ENCODE measurements at regions not wholly inside any gene's neighbourhood (a gene's known extent, or its start where the extent isn't known, plus 50 kb on each side); places are given as distances from the start of the nearest gene placed in this dataset.
"Not testable (repeated sequence)": the region's sequence is repeated elsewhere in the genome, so short reads cannot be mapped to it uniquely, and the experiment has no call there.

GRCh38 chr20:24417485-24417884 lies 51.9 kb upstream of the SYNDIG1 start:
- TF ChIP-seq KLF1 (tag; IDR thresholded peaks at IDR 0.05) = no peak
- TF ChIP-seq MCM7 (IDR thresholded peaks at IDR 0.05) = no peak
- TF ChIP-seq TRIM28 (IDR thresholded peaks at IDR 0.05) = no peak
- no peak for TF ChIP-seq CREB5 (CRISPR knock-in tag; IDR thresholded peaks at IDR 0.05)
- TF ChIP-seq NBN (IDR thresholded peaks at IDR 0.05; ENCODE audit: low read depth) = no peak
- TF ChIP-seq HOMEZ (CRISPR knock-in tag; IDR thresholded peaks at IDR 0.05) = no peak
- TF ChIP-seq TAF9B (IDR thresholded peaks at IDR 0.05; ENCODE audit: partially characterized antibody) = no peak
- no peak for TF ChIP-seq SMARCA4 (IDR thresholded peaks at IDR 0.05)
- no peak for TF ChIP-seq TARDBP (IDR thresholded peaks at IDR 0.05)
- no peak for TF ChIP-seq SP2 (IDR thresholded peaks at IDR 0.05; ENCODE audit: extremely low read depth, low read depth, low read length, poor library complexity, severe bottlenecking)
- no peak for TF ChIP-seq FUS (optimal IDR thresholded peaks at IDR 0.05; ENCODE audit: low read depth, low read length)
- no peak for TF ChIP-seq RFX1 (IDR thresholded peaks at IDR 0.05)
- TF ChIP-seq ZNF253 (CRISPR knock-in tag; conservative IDR thresholded peaks at IDR 0.05) = no peak
- H3K4me1 ChIP-seq (replicated peaks in 1 of 2; ENCODE audit: control insufficient read depth in 2 of 2, insufficient read depth in 2 of 2, low read length in 2 of 2) = no peaks in the 10 kb centered on the region; a peak in 1 of 5 replicates
- H3K27me3 ChIP-seq (ENCODE audit: control insufficient read depth in 2 of 2, insufficient read depth in 2 of 2, low read length in 2 of 2) = no peaks in the 10 kb centered on the region
- no TSS peak for BruUV-seq (replicated peaks)
- no peak overlapping the region for H3K4me2 ChIP-seq (ENCODE audit: insufficient read depth, low read length)
- WGBS (ENCODE audit: insufficient coverage, low coverage, missing lambda C conversion rate) = 0% methylated on average over 11 of the region's 11 CpGs
- H3K4me3 ChIP-seq = no peak overlapping the region
- no peak overlapping the region for H2AFZ ChIP-seq (ENCODE audit: low read depth, low read length)
- POLR2A ChIA-PET = interaction anchor here (0.6 kb wide), 1 partner anchor 530 kb away, joined by 3 read pairs; no protein-coding TSS in a partner anchor
- in situ Hi-C loops (cut with MboI) (no loop called here), intact Hi-C loops (cut with micrococcal nuclease) (no loop called here)
- no peak for FAIRE-seq
- no peaks in the 10 kb centered on the region for H3K36me3 ChIP-seq (ENCODE audit: control insufficient read depth, insufficient read depth, low read length)
- H3K9ac ChIP-seq (ENCODE audit: insufficient read depth in 1 of 2, low read depth in 2 of 2, low read length in 2 of 2) = no peak overlapping the region
- no peak overlapping the region for H3K27ac ChIP-seq (ENCODE audit: extremely low read depth, low read depth, low read length)
- no peaks in the 10 kb centered on the region for H3K79me2 ChIP-seq (ENCODE audit: control insufficient read depth, insufficient read depth, low read length)
- H4K20me1 ChIP-seq (replicated peaks; ENCODE audit: control insufficient read depth, insufficient read depth, low read length) = no peaks in the 10 kb centered on the region
- ATAC-seq = no peak
- H3K9me1 ChIP-seq (ENCODE audit: control insufficient read depth, insufficient read depth, low read length) = no peaks in the 10 kb centered on the region
- CTCF ChIA-PET (ENCODE audit: low intra/inter-chr PET ratio) = no interaction called here
- DNase-seq (ENCODE audit: extremely low read depth in 1 of 4, low spot score in 3 of 4) = no peak
- H3K9me3 ChIP-seq (replicated peaks; ENCODE audit: control insufficient read depth, insufficient read depth, low read depth, low read length) = no peaks in the 10 kb centered on the region

- H3K9me3 ChIP-seq (replicated peaks; ENCODE audit: control insufficient read depth, insufficient read depth, low read depth, low read length); H3K27ac ChIP-seq (ENCODE audit: extremely low read depth, low read depth, low read length); H2AFZ ChIP-seq (ENCODE audit: low read depth, low read length); intact Hi-C loops (cut with micrococcal nuclease); H3K4me2 ChIP-seq (ENCODE audit: insufficient read depth, low read length); CTCF ChIA-PET (ENCODE audit: low intra/inter-chr PET ratio); POLR2A ChIA-PET; H3K4me1 ChIP-seq (replicated peaks in 1 of 2; ENCODE audit: control insufficient read depth in 2 of 2, insufficient read depth in 2 of 2, low read length in 2 of 2); H3K79me2 ChIP-seq (ENCODE audit: control insufficient read depth, insufficient read depth, low read length); H4K20me1 ChIP-seq (replicated peaks; ENCODE audit: control insufficient read depth, insufficient read depth, low read length); in situ Hi-C loops (cut with MboI); H3K36me3 ChIP-seq (ENCODE audit: control insufficient read depth, insufficient read depth, low read length); H3K4me3 ChIP-seq; FAIRE-seq; ATAC-seq; DNase-seq (ENCODE audit: extremely low read depth in 1 of 4, low spot score in 3 of 4); BruUV-seq (replicated peaks); H3K9me1 ChIP-seq (ENCODE audit: control insufficient read depth, insufficient read depth, low read length); H3K9ac ChIP-seq (ENCODE audit: insufficient read depth in 1 of 2, low read depth in 2 of 2, low read length in 2 of 2); H3K27me3 ChIP-seq (ENCODE audit: control insufficient read depth in 2 of 2, insufficient read depth in 2 of 2, low read length in 2 of 2): not testable (repeated sequence)
- 0% methylated on average over 7 of the region's 7 CpGs for WGBS (ENCODE audit: insufficient coverage, low coverage, missing lambda C conversion rate)
Observed at GRCh38 chr20:24415444-24415843, 54.0 kb upstream of the SYNDIG1 start.

Data from K562 (cell line).